K562 (cell line): ENCODE measurements at regions not wholly inside any gene's neighbourhood (a gene's known extent, or its start where the extent isn't known, plus 50 kb on each side); places are given as distances from the start of the nearest gene placed in this dataset.

Experiments used
- ATAC-seq: fragments of 200-7000 bp; cut with Tn5 transposase; 3 replicates; pipeline ENCODE4 v1.9.1; 2020; ENCODE audit warnings: moderate library complexity
- BruUV-seq: library from RNA; stranded (reverse); fragments of 400-500 nt; replicated peaks from 2 replicates; lab custom pipeline; 2021; lab: Mats Ljungman, UMichigan
- CTCF ChIA-PET: fragments of 300-600 bp; formaldehyde crosslinking; extraction: SDS; loops from one replicate; lab custom pipeline; 2021; ENCODE audit warnings: low intra/inter-chr PET ratio; lab: Yijun Ruan, JAX
- POLR2A ChIA-PET: fragments of 300-600, 350-650 bp; sonication (Branson Sonifier 250); formaldehyde crosslinking; extraction: SDS; loops from one replicate; lab custom pipeline; 2021; ENCODE audit warnings: antibody characterized with exemption, inconsistent platforms; lab: Yijun Ruan, JAX
- DNase-seq, 4 experiments: peaks; one replicate each; pipeline versions ENCODE4 v3.0.0 to v3.0.0-alpha.2; 2011 to 2018; ENCODE audit warnings: low spot score in 3 of 4, mixed read lengths in 3 of 4; ENCODE audit errors: extremely low read depth in 1 of 4
- FAIRE-seq: peaks from 2 replicates; lab custom pipeline; 2011; peaks lifted over from hg19 to GRCh38; lab: Jason Lieb, UNC
- H2AFZ ChIP-seq: 2 replicates; pipeline ENCODE4 v1.6.0; 2011; ENCODE audit warnings: low read depth, low read length, control low read depth, inconsistent platforms
- H3K27ac ChIP-seq: fragments of 200-600 bp; 3 replicates; pipeline ENCODE4 v1.8.0; 2011; ENCODE audit warnings: low read depth, mild to moderate bottlenecking, control low read depth, inconsistent platforms, low read length, moderate library complexity, mixed read lengths; ENCODE audit errors: extremely low read depth
- H3K27me3 ChIP-seq, 2 experiments: fragments of 300-600 bp in 1 of 2; 2 replicates in 1 of 2; 3 replicates in 1 of 2; pipeline versions ENCODE4 v1.6.0 to v1.8.0; 2011; ENCODE audit warnings: inconsistent platforms in 2 of 2, low read length in 2 of 2, mild to moderate bottlenecking in 1 of 2, mixed read lengths in 1 of 2, moderate library complexity in 1 of 2; ENCODE audit not compliant: control insufficient read depth in 2 of 2, insufficient read depth in 2 of 2
- H3K36me3 ChIP-seq: fragments of 300-600 bp; 3 replicates; pipeline ENCODE4 v1.8.0; 2011; ENCODE audit warnings: mild to moderate bottlenecking, low read length, inconsistent platforms; ENCODE audit not compliant: control insufficient read depth, insufficient read depth
- H3K4me1 ChIP-seq, 2 experiments: fragments of 200-600 bp in 1 of 2; replicated peaks in 1 of 2; 2 replicates in 1 of 2; 3 replicates in 1 of 2; pipeline versions ENCODE4 v1.5.1 to v1.8.0; 2011; ENCODE audit warnings: inconsistent platforms in 2 of 2, low read length in 2 of 2, mild to moderate bottlenecking in 1 of 2, mixed read lengths in 1 of 2, moderate library complexity in 1 of 2; ENCODE audit not compliant: control insufficient read depth in 2 of 2, insufficient read depth in 2 of 2
- H3K4me2 ChIP-seq: 2 replicates; pipeline ENCODE4 v1.6.1; 2011; ENCODE audit warnings: low read length, control low read depth, inconsistent platforms, mixed read lengths; ENCODE audit not compliant: insufficient read depth
- H3K4me3 ChIP-seq: fragments of 200-600 bp; sonication (generic), shearing (Covaris generic); 2 replicates; pipeline ENCODE4 v1.5.1; 2016; ENCODE audit warnings: control low read depth, inconsistent platforms
- H3K79me2 ChIP-seq: fragments of 200-600 bp; 3 replicates; pipeline ENCODE4 v1.8.0; 2011; ENCODE audit warnings: low read length, inconsistent platforms; ENCODE audit not compliant: control insufficient read depth, insufficient read depth
- H3K9ac ChIP-seq, 2 experiments: 2 replicates each; pipeline versions ENCODE4 v1.6.0 to v1.6.1; 2011; ENCODE audit warnings: low read depth in 2 of 2, low read length in 2 of 2, control low read depth in 1 of 2, inconsistent platforms in 1 of 2, mild to moderate bottlenecking in 1 of 2, mixed read lengths in 1 of 2; ENCODE audit not compliant: insufficient read depth in 1 of 2
- H3K9me1 ChIP-seq: one replicate; pipeline ENCODE4 v1.6.0; 2011; ENCODE audit warnings: inconsistent platforms, mild to moderate bottlenecking, low read length, moderate library complexity; ENCODE audit not compliant: control insufficient read depth, insufficient read depth
- H3K9me3 ChIP-seq: replicated peaks from 2 replicates; pipeline ENCODE4 v1.5.1; 2011; ENCODE audit warnings: low read depth, low read length, inconsistent platforms; ENCODE audit not compliant: control insufficient read depth, insufficient read depth
- H4K20me1 ChIP-seq: replicated peaks from 2 replicates; pipeline ENCODE4 v1.6.1; 2011; ENCODE audit warnings: low read length, inconsistent platforms, mixed read lengths; ENCODE audit not compliant: control insufficient read depth, insufficient read depth
- BRD9 ChIP-seq: fragments of 450-650 bp; IDR thresholded peaks from 2 replicates; pipeline ENCODE4 v1.6.1; 2018; ENCODE audit warnings: low read depth; ENCODE audit not compliant: partially characterized antibody
- CTBP1 ChIP-seq: fragments of 450-650 bp; IDR thresholded peaks from 2 replicates; pipeline ENCODE4 v1.6.1; 2016; ENCODE audit warnings: borderline replicate concordance
- FOXP4 ChIP-seq: sonication (generic); formaldehyde crosslinking; IDR thresholded peaks from 2 replicates; pipeline ENCODE4 v1.8.0; 2022; ENCODE audit warnings: mild to moderate bottlenecking, missing genetic modification reagents, borderline replicate concordance
- GTF2F1 ChIP-seq: IDR thresholded peaks from 2 replicates; pipeline ENCODE4 v1.6.1; 2011; ENCODE audit warnings: low read depth, low read length, improper control_type of control experiment
- HIVEP1 ChIP-seq: fragments of 250-450 bp; sonication (Bioruptor Pico); IDR thresholded peaks from 2 replicates; pipeline ENCODE4 v1.4.0; 2020; ENCODE audit warnings: mild to moderate bottlenecking
- KDM1A ChIP-seq, 2 experiments: fragments of 450-650 bp; IDR thresholded peaks; 2 replicates each; pipeline ENCODE4 v1.6.1; 2016; ENCODE audit warnings: mild to moderate bottlenecking in 2 of 2
- MCM5 ChIP-seq: fragments of 450-650 bp; IDR thresholded peaks from 2 replicates; pipeline ENCODE4 v1.6.1; 2016; ENCODE audit warnings: low read depth
- MIER1 ChIP-seq: fragments of 450-650 bp; IDR thresholded peaks from 2 replicates; pipeline ENCODE4 v1.6.1; 2016; ENCODE audit warnings: antibody characterized with exemption, mild to moderate bottlenecking, low read depth
- NCOR1 ChIP-seq: fragments of 450-650 bp; IDR thresholded peaks from 2 replicates; pipeline ENCODE4 v1.6.1; 2016; ENCODE audit warnings: mild to moderate bottlenecking, moderate library complexity
- ZNF165 ChIP-seq: fragments of 250-450 bp; sonication (Bioruptor Pico); IDR thresholded peaks from 2 replicates; pipeline ENCODE4 v1.4.0; 2020; ENCODE audit warnings: borderline replicate concordance
- ZNF384 ChIP-seq: IDR thresholded peaks from 2 replicates; pipeline ENCODE4 v1.6.1; 2012; ENCODE audit warnings: low read depth, low read length, improper control_type of control experiment
- WGBS: fragments of 100-300 bp; shearing (Covaris generic); methylation state at CpG from one replicate; pipeline ENCODE4 v1.1.6; 2016; ENCODE audit warnings: low coverage, mixed read lengths; ENCODE audit not compliant: insufficient coverage; ENCODE audit errors: missing lambda C conversion rate; 5-methylcytosine and 5-hydroxymethylcytosine counted together
- in situ Hi-C: fragments of 300-500 bp; cut with MboI; formaldehyde crosslinking; loops from 4 replicates; pipeline ENCODE4 v1.15.0; 2018; ENCODE audit warnings: inconsistent platforms, mixed read lengths
- intact Hi-C: fragments of 100-400 bp; cut with micrococcal nuclease; formaldehyde crosslinking; loops from 2 replicates; pipeline ENCODE4 v1.14.2; 2022

GRCh38 chr9:87158765-87159164 is 211.5 kb upstream of the GAS1 start:
- POLR2A ChIA-PET: no interaction called here
- Histone ChIP-seq H3K4me3 (no peak overlapping the region), H3K9me3 (no peaks in the 10 kb centered on the region), H3K4me2 (no peak overlapping the region), H3K9ac (no peak overlapping the region), H3K27me3 (no peaks in the 10 kb centered on the region; a peak in 1 of 5 replicates), H3K79me2 (no peaks in the 10 kb centered on the region), H3K27ac (no peak overlapping the region), H3K36me3 (no peaks in the 10 kb centered on the region), H2AFZ (no peak overlapping the region), H3K9me1 (no peaks in the 10 kb centered on the region), H4K20me1 (no peaks in the 10 kb centered on the region), H3K4me1 (no peaks in the 10 kb centered on the region; a peak in 1 of 5 replicates)
- intact Hi-C loops: no loop called here
- DNase-seq: no peak
- WGBS: 6% methylated on average over 2 of the region's 2 CpGs
- ATAC-seq: no peak
- BruUV-seq: no TSS peak
- FAIRE-seq: no peak
- in situ Hi-C loops: no loop called here
- TF ChIP-seq ZNF384 (no peak), MIER1 (no peak), HIVEP1 (no peak), BRD9 (no peak), NCOR1 (no peak), ZNF165 (CRISPR knock-in tag) (no peak), GTF2F1 (no peak), MCM5 (no peak), CTBP1 (no peak), KDM1A (IDR thresholded peaks at IDR 0.05) (no peak), FOXP4 (CRISPR knock-in tag) (no peak)
- CTCF ChIA-PET: no interaction called here
